CD14-positive monocyte (primary cell): ENCODE measurements at regions not wholly inside any gene's neighbourhood (a gene's known extent, or its start where the extent isn't known, plus 50 kb on each side); places are given as distances from the start of the nearest gene placed in this dataset.

Experiments used
- DNase-seq, 3 donors: peaks; one replicate each; pipeline ENCODE4 v3.0.0-alpha.2; 2011 to 2022
- H2AFZ ChIP-seq: 2 replicates; pipeline ENCODE4 v1.6.0; 2012; ENCODE audit warnings: mild to moderate bottlenecking, low read depth, low read length, inconsistent platforms; ENCODE audit not compliant: insufficient read depth, poor library complexity, severe bottlenecking
- H3K27ac ChIP-seq, 2 donors: 1 replicate in 1 of 2; 2 replicates in 1 of 2; pipeline ENCODE4 v1.5.1; 2012 to 2013; ENCODE audit warnings: low read length in 2 of 2, control low read depth in 1 of 2, inconsistent platforms in 1 of 2, low read depth in 1 of 2, mild to moderate bottlenecking in 1 of 2
- H3K27me3 ChIP-seq, 2 donors: one replicate each; pipeline versions ENCODE4 v1.6.0 to v1.6.1; 2011 to 2013; ENCODE audit warnings: low read length in 2 of 2; ENCODE audit not compliant: control insufficient read depth in 2 of 2, insufficient read depth in 2 of 2
- H3K36me3 ChIP-seq, 2 donors: replicated peaks in 1 of 2; 1 replicate in 1 of 2; 2 replicates in 1 of 2; pipeline versions ENCODE4 v1.5.1 to v1.6.1; 2012 to 2013; ENCODE audit warnings: low read length in 2 of 2, control low read depth in 1 of 2, inconsistent platforms in 1 of 2, mild to moderate bottlenecking in 1 of 2; ENCODE audit not compliant: insufficient read depth in 2 of 2, control insufficient read depth in 1 of 2
- H3K4me1 ChIP-seq, 2 donors: 1 replicate in 1 of 2; 2 replicates in 1 of 2; pipeline versions ENCODE4 v1.5.1 to v1.6.1; 2012 to 2013; ENCODE audit warnings: low read length in 2 of 2, control low read depth in 1 of 2, inconsistent platforms in 1 of 2, mild to moderate bottlenecking in 1 of 2, moderate library complexity in 1 of 2; ENCODE audit not compliant: insufficient read depth in 2 of 2, control insufficient read depth in 1 of 2
- H3K4me2 ChIP-seq: replicated peaks from 2 replicates; pipeline ENCODE3; 2012; ENCODE audit warnings: low read length, moderate library complexity, mild to moderate bottlenecking; ENCODE audit not compliant: poor library complexity, severe bottlenecking; ENCODE audit errors: extremely low read depth
- H3K4me3 ChIP-seq, 3 experiments: fragments of 200-600 bp in 1 of 3; sonication (generic) in 1 of 3; replicated peaks in 1 of 3; 1 replicate in 2 of 3; 2 replicates in 1 of 3; pipeline ENCODE4 v1.5.1; 2011 to 2013; ENCODE audit warnings: low read length in 3 of 3, mild to moderate bottlenecking in 3 of 3, control low read depth in 2 of 3, low read depth in 2 of 3, inconsistent platforms in 1 of 3, moderate library complexity in 1 of 3
- H3K79me2 ChIP-seq: 2 replicates; pipeline ENCODE4 v1.6.0; 2012; ENCODE audit warnings: mild to moderate bottlenecking, control low read depth, inconsistent platforms, low read length, moderate library complexity; ENCODE audit not compliant: insufficient read depth
- H3K9ac ChIP-seq: 2 replicates; pipeline ENCODE4 v1.6.0; 2017; ENCODE audit warnings: low read length, mild to moderate bottlenecking; ENCODE audit not compliant: insufficient read depth, poor library complexity, severe bottlenecking
- H3K9me3 ChIP-seq, 2 donors: replicated peaks in 1 of 2; 1 replicate in 1 of 2; 2 replicates in 1 of 2; pipeline versions ENCODE4 v1.5.1 to v1.6.1; 2012 to 2013; ENCODE audit warnings: low read length in 2 of 2, control low read depth in 1 of 2; ENCODE audit not compliant: control insufficient read depth in 1 of 2, insufficient read depth in 1 of 2
- H4K20me1 ChIP-seq: 2 replicates; pipeline ENCODE4 v1.6.0; 2012; ENCODE audit warnings: mild to moderate bottlenecking, low read length, control low read depth, moderate library complexity; ENCODE audit not compliant: insufficient read depth
- H3K27ac Mint-ChIP-seq, 7 donors: one replicate each; pipeline ENCODE4 v1.8.0; 2020; ENCODE audit warnings: mild to moderate bottlenecking in 7 of 7, mixed read lengths in 7 of 7, moderate library complexity in 6 of 7, inconsistent platforms in 2 of 7
- H3K27me3 Mint-ChIP-seq, 3 donors: one replicate each; pipeline ENCODE4 v1.8.0; 2021 to 2022; ENCODE audit warnings: low read depth in 3 of 3, mild to moderate bottlenecking in 3 of 3, mixed read lengths in 3 of 3, moderate library complexity in 3 of 3, inconsistent platforms in 1 of 3
- H3K36me3 Mint-ChIP-seq, 2 donors: one replicate each; pipeline ENCODE4 v1.8.0; 2020; ENCODE audit warnings: mixed read lengths in 2 of 2, inconsistent platforms in 1 of 2, mild to moderate bottlenecking in 1 of 2
- H3K4me1 Mint-ChIP-seq: one replicate; pipeline ENCODE4 v1.8.0; 2020; ENCODE audit warnings: mild to moderate bottlenecking, mixed read lengths
- H3K4me3 Mint-ChIP-seq, 2 donors: one replicate each; pipeline ENCODE4 v1.8.0; 2020; ENCODE audit warnings: mild to moderate bottlenecking in 2 of 2, mixed read lengths in 2 of 2, moderate library complexity in 1 of 2
- H3K9me3 Mint-ChIP-seq, 7 donors: one replicate each; pipeline ENCODE4 v1.8.0; 2020 to 2022; ENCODE audit warnings: mixed read lengths in 7 of 7, mild to moderate bottlenecking in 6 of 7, moderate library complexity in 6 of 7, inconsistent platforms in 2 of 7
- CTCF ChIP-seq: fragments of 200-600 bp; IDR thresholded peaks from one replicate; pipeline ENCODE4 v1.8.0; 2022; ENCODE audit warnings: antibody characterized with exemption, mild to moderate bottlenecking
- WGBS: methylation state at CpG from one replicate; pipeline ENCODE4 v1.1.5; 2013; ENCODE audit warnings: missing lambda C conversion rate; ENCODE audit not compliant: insufficient coverage; 5-methylcytosine and 5-hydroxymethylcytosine counted together
- intact Hi-C, 2 donors: fragments of 100-400 bp; cut with micrococcal nuclease; formaldehyde crosslinking; loops; one replicate each; pipeline versions ENCODE4 v1.15.0 to v1.15.1; 2023

DNA sequence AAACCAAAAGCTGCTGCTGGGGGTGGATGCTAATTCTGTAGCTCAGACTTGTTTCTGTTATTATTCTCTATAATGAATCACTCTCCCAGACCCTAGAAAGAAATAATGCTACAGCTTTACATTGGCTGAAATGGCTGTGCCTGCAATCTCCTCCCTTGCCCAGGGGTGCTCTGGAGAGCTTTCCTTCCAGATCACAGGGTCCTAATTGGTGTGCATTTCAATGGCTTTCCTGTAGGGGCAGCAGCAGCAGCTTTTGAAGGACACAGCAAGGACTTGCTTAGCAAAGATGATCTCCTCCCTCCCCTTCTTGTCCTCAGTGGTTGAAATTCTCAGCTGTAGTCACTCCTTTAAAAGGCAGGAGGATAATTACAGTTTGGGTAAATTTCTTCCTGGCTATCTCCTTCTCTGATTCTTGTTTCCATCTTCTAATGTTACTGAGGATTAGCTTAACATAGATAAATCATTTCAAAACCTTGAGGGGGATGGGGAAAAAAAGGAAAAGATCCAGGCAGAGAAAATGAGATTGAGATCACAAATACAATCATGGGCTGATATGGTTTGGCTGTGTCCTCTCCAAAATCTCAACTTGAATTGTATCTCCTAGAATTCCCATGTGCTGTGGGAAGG lies 120.2 kb upstream of the CTTNBP2 start:
- Histone ChIP-seq H3K36me3 (no peaks in the 10 kb centered on the region), H3K27ac (no peak overlapping the region), H3K4me2 (no peak overlapping the region), H3K9me3 (no peaks in the 10 kb centered on the region), H3K79me2 (no peaks in the 10 kb centered on the region), H3K4me1 (no peaks in the 10 kb centered on the region), H3K9ac (no peak overlapping the region), H2AFZ (no peak overlapping the region), H4K20me1 (no peaks in the 10 kb centered on the region), H3K27me3 (no peaks in the 10 kb centered on the region), H3K4me3 (no peak overlapping the region)
- peaks cover 0 to 1% (median 0%) of the 10 kb centered on the region in 3 donors for H3K27me3 Mint-ChIP-seq
- peak; percentile 24 for TF ChIP-seq CTCF
- intact Hi-C loops: no loop called here
- no peaks in the 10 kb centered on the region for H3K36me3 Mint-ChIP-seq
- H3K27ac Mint-ChIP-seq: no peak overlapping the region
- no peaks in the 10 kb centered on the region for H3K4me1 Mint-ChIP-seq
- H3K4me3 Mint-ChIP-seq: no peak overlapping the region
- no peak for DNase-seq
- H3K9me3 Mint-ChIP-seq: peaks cover 0 to 10% (median 3%) of the 10 kb centered on the region in 7 donors

DNA sequence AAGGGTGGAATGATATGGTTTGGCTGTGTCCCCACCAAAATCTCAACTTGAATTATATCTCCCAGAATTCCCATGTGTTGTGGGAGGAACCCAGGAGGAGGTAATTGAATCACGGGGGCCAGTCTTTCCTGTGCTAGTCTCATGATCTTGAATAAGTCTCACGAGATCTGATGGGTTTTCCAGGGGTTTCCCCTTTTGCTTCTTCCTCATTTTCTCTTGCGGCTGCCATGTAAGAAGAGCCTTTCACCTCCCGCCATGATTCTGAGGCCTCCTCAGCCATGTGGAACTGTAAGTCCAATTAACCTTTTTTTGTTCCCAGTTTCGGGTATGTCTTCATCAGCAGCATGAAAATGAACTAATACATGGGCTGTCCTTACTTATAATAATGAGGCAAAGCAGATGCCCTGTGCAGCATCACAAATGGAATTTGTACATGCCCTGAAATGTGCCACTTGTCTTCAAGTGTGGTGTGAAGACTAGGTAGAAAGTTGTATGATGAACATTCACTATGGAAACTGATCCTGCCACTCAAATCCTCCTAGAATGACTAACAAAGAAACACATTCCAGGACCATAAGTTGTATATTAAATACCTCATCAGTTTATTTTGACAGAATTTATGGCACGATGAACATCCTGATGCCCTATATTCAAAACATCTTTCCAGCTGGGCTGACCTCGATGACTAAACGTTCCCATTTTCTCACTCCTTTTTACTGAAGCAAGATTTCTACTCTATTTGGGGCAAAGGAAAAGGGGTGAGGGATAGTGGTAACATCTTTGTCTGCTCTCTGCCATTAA lies 122.8 kb upstream of the CTTNBP2 start:
- peaks cover 0 to 4% (median 2%) of the 10 kb centered on the region in 3 donors for H3K27me3 Mint-ChIP-seq
- Histone ChIP-seq H3K9ac (no peak overlapping the region), H4K20me1 (no peaks in the 10 kb centered on the region), H3K79me2 (no peaks in the 10 kb centered on the region), H3K27me3 (no peaks in the 10 kb centered on the region), H3K27ac (no peak overlapping the region), H3K4me3 (no peak overlapping the region), H3K4me1 (no peaks in the 10 kb centered on the region), H3K9me3 (no peaks in the 10 kb centered on the region), H3K4me2 (no peak overlapping the region), H3K36me3 (no peaks in the 10 kb centered on the region), H2AFZ (no peak overlapping the region)
- no peak for TF ChIP-seq CTCF
- peak in 1 of 3 donors; percentile 7 for DNase-seq
- H3K27ac Mint-ChIP-seq: no peak overlapping the region
- H3K36me3 Mint-ChIP-seq: no peaks in the 10 kb centered on the region
- intact Hi-C loops: no loop called here
- no peak overlapping the region for H3K4me3 Mint-ChIP-seq
- no peaks in the 10 kb centered on the region for H3K4me1 Mint-ChIP-seq
- WGBS: 76% methylated on average over 3 of the region's 8 CpGs
- H3K9me3 Mint-ChIP-seq: peaks cover 0 to 7% (median 3%) of the 10 kb centered on the region in 7 donors
